ENCODE measurements at regions not wholly inside any gene's neighbourhood (a gene's known extent, or its start where the extent isn't known, plus 50 kb on each side); places are given as distances from the start of the nearest gene placed in this dataset.

GRCh38 chr4:123987408-123987807 is 590.8 kb downstream of the SPRY1 start:
- Mint-ChIP-seq H3K9me3 (peaks cover 15% of the 10 kb centered on the region), H3K27ac (no peak overlapping the region), H3K27me3 (no peaks in the 10 kb centered on the region), H3K4me3 (no peak overlapping the region), H3K36me3 (no peaks in the 10 kb centered on the region), H3K4me1 (ENCODE audit: unreplicated experiment) (no peaks in the 10 kb centered on the region)
- DNase-seq (ENCODE audit: extremely low spot score, unreplicated experiment) = no peak
- TF ChIP-seq CTCF (conservative IDR thresholded peaks at IDR 0.05) = no peak

DNA sequence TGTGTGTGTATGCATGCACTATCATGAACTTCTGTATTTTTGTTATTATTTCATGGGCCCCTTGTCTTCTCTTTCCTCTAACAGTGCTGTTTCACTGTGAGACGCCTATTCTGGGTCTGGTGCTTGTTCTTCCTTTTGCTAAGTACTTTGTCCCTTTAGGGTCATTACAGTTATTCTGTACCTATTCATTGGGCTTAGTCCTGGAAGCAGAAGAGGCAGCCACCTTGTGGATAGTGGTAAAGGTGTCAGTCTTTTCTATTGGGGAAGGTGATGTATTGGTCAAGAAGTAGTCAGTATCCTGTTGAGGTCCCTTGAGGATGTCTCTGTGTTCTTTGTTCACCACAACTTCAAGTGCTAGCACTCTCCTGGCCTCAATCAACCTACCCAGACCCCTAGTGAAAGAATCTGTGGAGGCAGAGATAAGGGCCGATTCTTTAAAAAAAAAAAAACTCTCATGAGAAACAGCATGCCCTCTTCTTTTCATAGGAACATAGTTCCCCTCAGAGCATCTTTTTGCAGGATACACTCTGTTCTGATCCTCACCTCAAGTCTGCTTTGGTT is 593.8 kb downstream of the SPRY1 start:
- Mint-ChIP-seq H3K9me3 (peaks cover 15% of the 10 kb centered on the region), H3K27ac (no peak overlapping the region), H3K36me3 (no peaks in the 10 kb centered on the region), H3K4me3 (no peak overlapping the region), H3K4me1 (ENCODE audit: unreplicated experiment) (no peaks in the 10 kb centered on the region), H3K27me3 (no peaks in the 10 kb centered on the region)
- no peak for DNase-seq (ENCODE audit: extremely low spot score, unreplicated experiment)
- TF ChIP-seq CTCF (conservative IDR thresholded peaks at IDR 0.05) = no peak

- Mint-ChIP-seq H3K27ac (no peak overlapping the region), H3K4me3 (no peak overlapping the region), H3K9me3 (peaks cover 6% of the 10 kb centered on the region), H3K4me1 (ENCODE audit: unreplicated experiment) (peaks cover 4% of the 10 kb centered on the region), H3K36me3 (no peaks in the 10 kb centered on the region), H3K27me3 (no peaks in the 10 kb centered on the region)
- no peak for DNase-seq (ENCODE audit: extremely low spot score, unreplicated experiment)
- peak; percentile 66 for TF ChIP-seq CTCF (conservative IDR thresholded peaks at IDR 0.05)
Observed at GRCh38 chr4:123994917-123995316, 598.3 kb downstream of the SPRY1 start.

DNA sequence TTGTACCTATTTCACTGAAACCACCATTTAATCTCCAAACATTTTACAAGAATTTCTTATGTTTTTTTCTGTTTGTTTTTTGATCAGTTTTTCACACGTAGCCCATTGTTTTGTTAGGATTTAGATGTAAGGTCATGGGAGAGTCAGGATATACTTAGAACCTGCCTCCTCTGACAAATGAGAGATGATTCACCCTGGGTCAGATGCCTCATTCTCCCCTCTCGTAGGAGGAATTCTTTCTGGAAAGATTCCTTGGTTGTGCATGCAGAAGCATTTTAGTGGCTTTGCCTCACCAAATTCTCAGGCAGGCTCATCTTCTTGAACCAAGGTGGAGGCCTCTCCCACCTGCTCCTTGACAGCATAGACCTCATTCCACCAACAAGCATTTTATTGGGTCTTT is 599.3 kb downstream of the SPRY1 start:
- H3K4me1 Mint-ChIP-seq (ENCODE audit: unreplicated experiment) = peaks cover 4% of the 10 kb centered on the region
- no peak for TF ChIP-seq CTCF (conservative IDR thresholded peaks at IDR 0.05)
- peaks cover 6% of the 10 kb centered on the region for H3K9me3 Mint-ChIP-seq
- no peaks in the 10 kb centered on the region for H3K27me3 Mint-ChIP-seq
- no peak overlapping the region for H3K4me3 Mint-ChIP-seq
- no peak for DNase-seq (ENCODE audit: extremely low spot score, unreplicated experiment)
- no peaks in the 10 kb centered on the region for H3K36me3 Mint-ChIP-seq
- no peak overlapping the region for H3K27ac Mint-ChIP-seq

- peaks cover 4% of the 10 kb centered on the region for H3K4me1 Mint-ChIP-seq (ENCODE audit: unreplicated experiment)
- DNase-seq (ENCODE audit: extremely low spot score, unreplicated experiment) = no peak
- peak overlapping the region; percentile 17 for H3K4me3 Mint-ChIP-seq
- H3K27me3 Mint-ChIP-seq = no peaks in the 10 kb centered on the region
- no peak overlapping the region for H3K27ac Mint-ChIP-seq
- peak; percentile 49 for TF ChIP-seq CTCF (conservative IDR thresholded peaks at IDR 0.05)
- no peaks in the 10 kb centered on the region for H3K36me3 Mint-ChIP-seq
- peaks cover under 1% of the 10 kb centered on the region for H3K9me3 Mint-ChIP-seq
Observed at GRCh38 chr4:123996718-123997510, 600.3 kb downstream of the SPRY1 start.
